K562 (cell line): ENCODE measurements at regions not wholly inside any gene's neighbourhood (a gene's known extent, or its start where the extent isn't known, plus 50 kb on each side); places are given as distances from the start of the nearest gene placed in this dataset.

Source experiments
- NRF1 ChIP-seq, 2 experiments: fragments of 450-650 bp; IDR thresholded peaks in 1 of 2; conservative IDR thresholded peaks in 1 of 2; 2 replicates each; pipeline ENCODE4 v1.6.1; 2014; ENCODE audit warnings: mild to moderate bottlenecking in 2 of 2
- OTX1 ChIP-seq: fragments of 450-650 bp; formaldehyde crosslinking; IDR thresholded peaks from 2 replicates; pipeline ENCODE4 v1.4.0; 2022; ENCODE audit warnings: mild to moderate bottlenecking
- ZNF165 ChIP-seq: fragments of 250-450 bp; sonication (Bioruptor Pico); IDR thresholded peaks from 2 replicates; pipeline ENCODE4 v1.4.0; 2020; ENCODE audit warnings: borderline replicate concordance
- ZNF3 ChIP-seq: fragments of 250-450 bp; sonication (Bioruptor Pico); IDR thresholded peaks from 2 replicates; pipeline ENCODE4 v1.5.0; 2021; ENCODE audit warnings: mild to moderate bottlenecking, moderate library complexity
- TF ChIP-seq, protein P1 (sequence below), 2 experiments: fragments of 450-650 bp; IDR thresholded peaks; 2 replicates each; pipeline ENCODE4 v1.6.1; 2018; ENCODE audit warnings: mild to moderate bottlenecking in 2 of 2, low read depth in 1 of 2; ENCODE audit not compliant: partially characterized antibody in 2 of 2
- TF ChIP-seq, protein P2 (sequence below): IDR thresholded peaks from 2 replicates; pipeline ENCODE4 v1.6.1; 2016; ENCODE audit warnings: missing genetic modification characterization, missing compliant biosample characterization

DNA sequence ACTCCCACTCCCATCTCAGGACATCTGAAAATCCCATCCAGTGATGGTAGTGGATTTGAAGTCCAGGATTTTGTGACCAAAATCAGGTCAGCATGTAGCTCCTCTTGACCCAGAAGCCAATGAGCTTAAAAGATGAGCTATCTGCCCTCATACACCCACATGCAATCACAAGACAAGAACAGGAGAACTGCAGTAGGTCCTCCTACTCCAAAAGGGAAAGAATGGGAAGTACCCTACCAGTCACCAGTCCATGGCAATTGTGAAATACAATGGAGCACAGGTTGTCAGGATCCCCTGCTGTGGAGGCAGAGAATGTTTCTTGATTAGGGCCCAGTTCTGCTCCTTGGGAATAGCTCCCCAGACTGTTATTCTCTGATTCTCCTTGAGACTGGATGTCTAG lies 347.3 kb upstream of the CNR1 start (continued):
- TF ChIP-seq, protein P1, sequence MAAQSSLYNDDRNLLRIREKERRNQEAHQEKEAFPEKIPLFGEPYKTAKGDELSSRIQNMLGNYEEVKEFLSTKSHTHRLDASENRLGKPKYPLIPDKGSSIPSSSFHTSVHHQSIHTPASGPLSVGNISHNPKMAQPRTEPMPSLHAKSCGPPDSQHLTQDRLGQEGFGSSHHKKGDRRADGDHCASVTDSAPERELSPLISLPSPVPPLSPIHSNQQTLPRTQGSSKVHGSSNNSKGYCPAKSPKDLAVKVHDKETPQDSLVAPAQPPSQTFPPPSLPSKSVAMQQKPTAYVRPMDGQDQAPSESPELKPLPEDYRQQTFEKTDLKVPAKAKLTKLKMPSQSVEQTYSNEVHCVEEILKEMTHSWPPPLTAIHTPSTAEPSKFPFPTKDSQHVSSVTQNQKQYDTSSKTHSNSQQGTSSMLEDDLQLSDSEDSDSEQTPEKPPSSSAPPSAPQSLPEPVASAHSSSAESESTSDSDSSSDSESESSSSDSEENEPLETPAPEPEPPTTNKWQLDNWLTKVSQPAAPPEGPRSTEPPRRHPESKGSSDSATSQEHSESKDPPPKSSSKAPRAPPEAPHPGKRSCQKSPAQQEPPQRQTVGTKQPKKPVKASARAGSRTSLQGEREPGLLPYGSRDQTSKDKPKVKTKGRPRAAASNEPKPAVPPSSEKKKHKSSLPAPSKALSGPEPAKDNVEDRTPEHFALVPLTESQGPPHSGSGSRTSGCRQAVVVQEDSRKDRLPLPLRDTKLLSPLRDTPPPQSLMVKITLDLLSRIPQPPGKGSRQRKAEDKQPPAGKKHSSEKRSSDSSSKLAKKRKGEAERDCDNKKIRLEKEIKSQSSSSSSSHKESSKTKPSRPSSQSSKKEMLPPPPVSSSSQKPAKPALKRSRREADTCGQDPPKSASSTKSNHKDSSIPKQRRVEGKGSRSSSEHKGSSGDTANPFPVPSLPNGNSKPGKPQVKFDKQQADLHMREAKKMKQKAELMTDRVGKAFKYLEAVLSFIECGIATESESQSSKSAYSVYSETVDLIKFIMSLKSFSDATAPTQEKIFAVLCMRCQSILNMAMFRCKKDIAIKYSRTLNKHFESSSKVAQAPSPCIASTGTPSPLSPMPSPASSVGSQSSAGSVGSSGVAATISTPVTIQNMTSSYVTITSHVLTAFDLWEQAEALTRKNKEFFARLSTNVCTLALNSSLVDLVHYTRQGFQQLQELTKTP (IDR thresholded peaks at IDR 0.05; ENCODE audit: low read depth in 1 of 2, partially characterized antibody in 2 of 2): no peak
- TF ChIP-seq, protein P2, sequence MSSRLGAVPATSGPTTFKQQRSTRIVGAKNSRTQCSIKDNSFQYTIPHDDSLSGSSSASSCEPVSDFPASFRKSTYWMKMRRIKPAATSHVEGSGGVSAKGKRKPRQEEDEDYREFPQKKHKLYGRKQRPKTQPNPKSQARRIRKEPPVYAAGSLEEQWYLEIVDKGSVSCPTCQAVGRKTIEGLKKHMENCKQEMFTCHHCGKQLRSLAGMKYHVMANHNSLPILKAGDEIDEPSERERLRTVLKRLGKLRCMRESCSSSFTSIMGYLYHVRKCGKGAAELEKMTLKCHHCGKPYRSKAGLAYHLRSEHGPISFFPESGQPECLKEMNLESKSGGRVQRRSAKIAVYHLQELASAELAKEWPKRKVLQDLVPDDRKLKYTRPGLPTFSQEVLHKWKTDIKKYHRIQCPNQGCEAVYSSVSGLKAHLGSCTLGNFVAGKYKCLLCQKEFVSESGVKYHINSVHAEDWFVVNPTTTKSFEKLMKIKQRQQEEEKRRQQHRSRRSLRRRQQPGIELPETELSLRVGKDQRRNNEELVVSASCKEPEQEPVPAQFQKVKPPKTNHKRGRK (tag): no peak
- TF ChIP-seq ZNF3 (no peak), NRF1 (conservative IDR thresholded peaks at IDR 0.05 in 1 of 2, IDR thresholded peaks at IDR 0.05 in 1 of 2) (no peak), OTX1 (CRISPR knock-in tag) (no peak), ZNF165 (CRISPR knock-in tag) (no peak)
